OCI-LY3 (cell line): ENCODE measurements at regions not wholly inside any gene's neighbourhood (a gene's known extent, or its start where the extent isn't known, plus 50 kb on each side); places are given as distances from the start of the nearest gene placed in this dataset.

Source experiments
- H2AFZ ChIP-seq: fragments of 200-600, 300-600 bp; shearing (Covaris generic); 2 replicates; pipeline ENCODE4 v1.6.0; 2014; ENCODE audit warnings: antibody characterized with exemption, low read depth, low read length
- H3K27ac ChIP-seq: fragments of 200-600, 300-600 bp; sonication (generic); 2 replicates; pipeline ENCODE4 v1.5.1; 2014; ENCODE audit warnings: mild to moderate bottlenecking, low read length, moderate library complexity, mixed read lengths
- H3K27me3 ChIP-seq: fragments of 200-600, 300-600 bp; sonication (generic); 2 replicates; pipeline ENCODE4 v1.6.1; 2014; ENCODE audit warnings: low read depth, low read length, mixed read lengths
- H3K36me3 ChIP-seq: fragments of 200-600, 300-600 bp; sonication (generic); replicated peaks from 2 replicates; pipeline ENCODE3; 2014; ENCODE audit warnings: low read depth, low read length, mixed read lengths
- H3K4me1 ChIP-seq: fragments of 300-600, 200-600 bp; sonication (generic); 2 replicates; pipeline ENCODE4 v1.6.1; 2014; ENCODE audit warnings: low read length, mixed read lengths
- H3K4me2 ChIP-seq: fragments of 200-600, 300-600 bp; sonication (generic); 2 replicates; pipeline ENCODE4 v1.6.1; 2014; ENCODE audit warnings: low read length, mixed read lengths
- H3K4me3 ChIP-seq: fragments of 300-600, 200-600 bp; sonication (generic); 2 replicates; pipeline ENCODE4 v1.5.1; 2014; ENCODE audit warnings: antibody characterized with exemption, mild to moderate bottlenecking, low read length, moderate library complexity
- H3K79me2 ChIP-seq: fragments of 300-600, 200-600 bp; shearing (Covaris generic); 2 replicates; pipeline ENCODE4 v1.6.1; 2014; ENCODE audit warnings: mild to moderate bottlenecking, low read length, mixed read lengths
- H3K9ac ChIP-seq: fragments of 300-600, 200-600 bp; shearing (Covaris generic); 2 replicates; pipeline ENCODE4 v1.6.0; 2014; ENCODE audit warnings: mild to moderate bottlenecking, low read length, moderate library complexity
- H3K9me3 ChIP-seq: fragments of 200-600, 300-600 bp; shearing (Covaris generic); 2 replicates; pipeline ENCODE4 v1.6.1; 2014; ENCODE audit warnings: low read length, mixed read lengths; ENCODE audit not compliant: insufficient read depth
- H4K20me1 ChIP-seq: fragments of 200-600, 300-600 bp; sonication (generic); 2 replicates; pipeline ENCODE4 v1.6.1; 2016; ENCODE audit warnings: low read length, mixed read lengths; ENCODE audit not compliant: insufficient read depth
- CTCF ChIP-seq: fragments of 200-600, 300-600 bp; sonication (generic); IDR thresholded peaks from 2 replicates; pipeline ENCODE4 v1.5.1; 2014; ENCODE audit warnings: antibody characterized with exemption, low read length, low read depth
- EZH2phosphoT487 ChIP-seq: fragments of 200-600 bp; shearing (Covaris generic); IDR thresholded peaks from 2 replicates; pipeline ENCODE4 v1.6.1; 2018; ENCODE audit warnings: antibody characterized with exemption, mixed run types, low read depth

GRCh38 chr3:168615493-168616020 lies 519.8 kb upstream of the GOLIM4 start:
- no peak for TF ChIP-seq EZH2phosphoT487
- TF ChIP-seq CTCF = no peak
- Histone ChIP-seq H3K4me2 (no peak overlapping the region), H3K27ac (no peak overlapping the region), H3K79me2 (no peaks in the 10 kb centered on the region), H2AFZ (no peak overlapping the region), H3K9ac (no peak overlapping the region), H3K36me3 (no peaks in the 10 kb centered on the region), H3K4me3 (no peak overlapping the region), H3K9me3 (no peaks in the 10 kb centered on the region), H3K4me1 (peaks cover 5% of the 10 kb centered on the region; the same call in 1 of the 2 replicates), H3K27me3 (no peaks in the 10 kb centered on the region), H4K20me1 (no peaks in the 10 kb centered on the region)

- H3K9me3 ChIP-seq = no peaks in the 10 kb centered on the region
- no peak overlapping the region for H3K4me3 ChIP-seq
- no peak overlapping the region for H2AFZ ChIP-seq
- H3K27me3 ChIP-seq = no peaks in the 10 kb centered on the region
- H3K36me3 ChIP-seq = no peaks in the 10 kb centered on the region
- peaks cover 5% of the 10 kb centered on the region; the same call in 1 of the 2 replicates for H3K4me1 ChIP-seq
- no peak for TF ChIP-seq EZH2phosphoT487
- no peaks in the 10 kb centered on the region for H3K79me2 ChIP-seq
- H3K9ac ChIP-seq = no peak overlapping the region
- no peaks in the 10 kb centered on the region for H4K20me1 ChIP-seq
- no peak overlapping the region for H3K27ac ChIP-seq
- H3K4me2 ChIP-seq = no peak overlapping the region
These were observed 517.4 kb upstream of the GOLIM4 start for GRCh38 chr3:168613151-168613550.

- no peaks in the 10 kb centered on the region for H3K36me3 ChIP-seq
- H3K4me3 ChIP-seq = no peak overlapping the region
- no peak overlapping the region for H2AFZ ChIP-seq
- H4K20me1 ChIP-seq = no peaks in the 10 kb centered on the region
- H3K79me2 ChIP-seq = no peaks in the 10 kb centered on the region
- no peaks in the 10 kb centered on the region for H3K9me3 ChIP-seq
- no peak for TF ChIP-seq EZH2phosphoT487
- TF ChIP-seq CTCF = no peak
- peaks cover 4% of the 10 kb centered on the region; the same call in 1 of the 2 replicates for H3K4me1 ChIP-seq
- H3K27me3 ChIP-seq = no peaks in the 10 kb centered on the region
- H3K27ac ChIP-seq = no peak overlapping the region
- no peak overlapping the region for H3K4me2 ChIP-seq
- H3K9ac ChIP-seq = no peak overlapping the region
These were observed 516.9 kb upstream of the GOLIM4 start for GRCh38 chr3:168612671-168613070.

GRCh38 chr3:168611826-168612225 lies 516.1 kb upstream of the GOLIM4 start:
- Histone ChIP-seq H3K9me3 (no peaks in the 10 kb centered on the region), H3K4me1 (no peaks in the 10 kb centered on the region), H3K36me3 (no peaks in the 10 kb centered on the region), H3K27ac (no peak overlapping the region), H3K79me2 (no peaks in the 10 kb centered on the region), H3K4me2 (no peak overlapping the region), H2AFZ (no peak overlapping the region), H3K9ac (no peak overlapping the region), H4K20me1 (no peaks in the 10 kb centered on the region), H3K4me3 (no peak overlapping the region), H3K27me3 (no peaks in the 10 kb centered on the region)
- TF ChIP-seq EZH2phosphoT487 (no peak), CTCF (no peak)

- no peak overlapping the region for H3K9ac ChIP-seq
- H3K9me3 ChIP-seq = no peaks in the 10 kb centered on the region
- no peak overlapping the region for H3K4me3 ChIP-seq
- H3K79me2 ChIP-seq = no peaks in the 10 kb centered on the region
- H3K27me3 ChIP-seq = no peaks in the 10 kb centered on the region
- peaks cover 6% of the 10 kb centered on the region for H3K4me1 ChIP-seq
- H3K27ac ChIP-seq = no peak overlapping the region
- H3K36me3 ChIP-seq = no peaks in the 10 kb centered on the region
- no peak for TF ChIP-seq EZH2phosphoT487
- H3K4me2 ChIP-seq = no peak overlapping the region
- no peaks in the 10 kb centered on the region for H4K20me1 ChIP-seq
- H2AFZ ChIP-seq = no peak overlapping the region
These were observed 513.2 kb upstream of the GOLIM4 start for GRCh38 chr3:168608926-168609325.
